ENCODE measurements at regions not wholly inside any gene's neighbourhood (a gene's known extent, or its start where the extent isn't known, plus 50 kb on each side); places are given as distances from the start of the nearest gene placed in this dataset.

DNA sequence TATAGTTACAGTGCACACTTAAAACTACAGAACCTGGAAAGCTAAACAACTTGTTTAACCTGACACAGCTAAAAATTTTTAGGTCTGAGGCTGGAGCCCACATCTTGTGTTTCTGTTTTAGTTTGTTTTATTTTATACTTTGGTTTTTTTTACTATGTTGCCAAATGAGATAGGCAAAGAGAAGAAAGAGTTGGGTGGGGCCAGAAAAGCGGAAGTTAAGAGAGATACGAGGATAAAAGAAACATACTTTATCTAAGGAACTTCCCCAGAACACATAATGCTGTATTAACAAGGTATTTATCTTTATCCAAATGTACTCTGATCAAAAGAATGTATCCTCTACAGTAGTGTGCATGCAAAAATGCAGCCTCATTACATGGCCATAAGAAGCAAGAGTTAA, 1145.7 kb downstream of the EPHA3 start:
- Histone ChIP-seq H3K36me3 (no peaks in the 10 kb centered on the region), H3K27ac (replicated peaks) (no peak overlapping the region), H3K4me1 (no peaks in the 10 kb centered on the region), H3K9me3 (replicated peaks) (no peaks in the 10 kb centered on the region), H3K4me3 (no peak overlapping the region), H3K27me3 (ENCODE audit: low read depth) (no peaks in the 10 kb centered on the region)
- TF ChIP-seq CTCF (IDR thresholded peaks at IDR 0.05; ENCODE audit: borderline replicate concordance): no peak
- no peak for DNase-seq
- intact Hi-C loops (cut with micrococcal nuclease): no loop called here

DNA sequence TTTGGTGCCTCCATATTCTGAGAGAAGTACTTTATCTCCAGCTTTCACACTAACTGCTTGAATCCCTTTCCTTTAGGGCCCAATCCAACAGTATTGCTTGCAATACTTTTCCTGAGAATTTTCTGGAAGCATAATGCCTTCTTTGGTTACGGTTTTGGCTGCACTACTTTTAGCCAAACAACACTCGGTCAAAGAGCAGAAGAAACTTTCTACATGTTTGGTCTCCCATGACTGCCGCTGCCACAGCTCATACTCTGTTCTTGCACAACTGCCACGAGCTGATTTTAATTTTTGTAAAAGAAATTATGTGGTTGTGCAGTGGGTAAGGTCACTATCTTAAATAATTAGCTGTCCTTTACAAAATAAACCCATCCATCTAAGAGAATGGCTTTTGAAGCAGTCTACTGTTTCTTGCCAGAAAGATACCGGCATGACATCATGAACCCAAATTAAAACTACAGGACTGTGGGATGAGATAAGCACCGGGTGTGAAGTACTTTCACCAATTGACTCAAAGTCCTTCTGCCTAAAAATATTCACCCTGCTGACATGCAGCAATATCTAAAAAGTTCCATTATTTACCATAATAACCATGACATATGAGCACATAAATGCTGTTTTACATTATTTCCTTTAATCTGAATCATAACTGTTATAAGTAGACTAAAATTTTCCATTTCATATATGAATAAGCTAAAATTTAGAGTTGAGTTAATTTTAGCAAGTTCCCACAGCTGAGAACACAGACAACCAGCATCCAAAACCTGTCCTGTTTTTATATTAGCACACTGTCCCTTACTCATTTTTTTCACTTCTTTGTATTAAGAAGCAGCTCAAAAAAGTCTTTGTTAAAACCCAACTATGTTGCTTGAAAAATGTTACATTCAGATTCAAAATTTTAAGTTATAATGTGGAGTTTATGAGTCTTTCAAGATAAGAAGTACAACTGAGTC, 1154.3 kb downstream of the EPHA3 start:
- H3K27ac ChIP-seq (replicated peaks): peak overlapping the region; percentile 59
- no peak for TF ChIP-seq CTCF (IDR thresholded peaks at IDR 0.05; ENCODE audit: borderline replicate concordance)

More for the DNA sequence above, 1154.3 kb downstream of the EPHA3 start:
- intact Hi-C loops (cut with micrococcal nuclease): no loop called here
- no peak for DNase-seq
- Histone ChIP-seq H3K9me3 (replicated peaks) (peaks cover 38% of the 10 kb centered on the region), H3K4me1 (no peaks in the 10 kb centered on the region), H3K36me3 (no peaks in the 10 kb centered on the region), H3K27me3 (ENCODE audit: low read depth) (no peaks in the 10 kb centered on the region), H3K4me3 (no peak overlapping the region)

Measured in left ventricle myocardium inferior (tissue), 1 donor.